Testis (tissue), 2 donors: ENCODE measurements at regions not wholly inside any gene's neighbourhood (a gene's known extent, or its start where the extent isn't known, plus 50 kb on each side); places are given as distances from the start of the nearest gene placed in this dataset.
"Not testable (repeated sequence)": the region's sequence is repeated elsewhere in the genome, so short reads cannot be mapped to it uniquely, and the experiment has no call there.

Experiments
- DNase-seq: peaks from one replicate; pipeline ENCODE4 v3.0.0-alpha.2; 2019
- H3K27ac ChIP-seq, 2 donors: fragments of 200-600 bp; sonication (generic); one replicate each; pipeline ENCODE4 v1.5.1; 2019
- H3K27me3 ChIP-seq: fragments of 200-600 bp; sonication (generic); one replicate; pipeline ENCODE4 v1.5.1; 2019
- H3K36me3 ChIP-seq: fragments of 200-600 bp; sonication (generic); one replicate; pipeline ENCODE4 v1.5.1; 2017; ENCODE audit warnings: low read depth; ENCODE audit errors: missing control alignments
- H3K4me1 ChIP-seq: fragments of 200-600 bp; sonication (generic); one replicate; pipeline ENCODE4 v1.5.1; 2019
- H3K4me3 ChIP-seq, 2 donors: fragments of 200-600 bp; sonication (generic); one replicate each; pipeline ENCODE4 v1.5.1; 2017 to 2019
- H3K9me3 ChIP-seq: fragments of 200-600 bp; sonication (generic); one replicate; pipeline ENCODE4 v1.5.1; 2017
- CTCF ChIP-seq, 3 experiments: fragments of 450-650 bp in 2 of 3; fragments of 200-600 bp in 1 of 3; sonication (generic) in 1 of 3; IDR thresholded peaks; one replicate each; pipeline ENCODE4 v1.5.1; 2016 to 2019; ENCODE audit warnings: antibody characterized with exemption in 3 of 3, mild to moderate bottlenecking in 2 of 3, moderate library complexity in 1 of 3
- POLR2A ChIP-seq: fragments of 450-650 bp; IDR thresholded peaks from one replicate; pipeline ENCODE4 v1.6.1; 2017; ENCODE audit warnings: antibody characterized with exemption, mild to moderate bottlenecking, moderate library complexity
- WGBS, 2 donors: methylation state at CpG; one replicate each; pipeline ENCODE4 v1.1.5; 2018; 5-methylcytosine and 5-hydroxymethylcytosine counted together
- intact Hi-C: fragments of 100-400 bp; cut with DNase I; formaldehyde crosslinking; loops from one replicate; pipeline ENCODE4 v1.15.1; 2023; ENCODE audit warnings: low total_unique reads

- no peak for DNase-seq
- H3K27ac ChIP-seq: no peak overlapping the region
Observed at GRCh38 chr12:97984974-97985580, 522.5 kb downstream of the RMST start.

GRCh38 chr12:97985834-97986233 lies 523.2 kb downstream of the RMST start:
- intact Hi-C loops: no loop called here

More at GRCh38 chr12:97984974-97985580, 522.5 kb downstream of the RMST start:
- Histone ChIP-seq H3K36me3 (no peaks in the 10 kb centered on the region), H3K4me1 (no peaks in the 10 kb centered on the region), H3K9me3 (no peaks in the 10 kb centered on the region), H3K27me3 (no peaks in the 10 kb centered on the region), H3K4me3 (no peak overlapping the region)
- intact Hi-C loops: no loop called here
- TF ChIP-seq POLR2A (no peak), CTCF (IDR thresholded peaks at IDR 0.05) (no peak)
- WGBS, 2 donors: 75 to 76% methylated on average over 4 of the region's 4 CpGs

GRCh38 chr12:97988588-97988987 lies 526.0 kb downstream of the RMST start:
- H3K27ac ChIP-seq, intact Hi-C loops, DNase-seq, H3K36me3 ChIP-seq, H3K9me3 ChIP-seq, H3K4me3 ChIP-seq, H3K4me1 ChIP-seq, H3K27me3 ChIP-seq: not testable (repeated sequence)

More at GRCh38 chr12:97985834-97986233, 523.2 kb downstream of the RMST start:
- no peak overlapping the region for H3K27ac ChIP-seq
- no peak for DNase-seq
- WGBS, 2 donors: 89 to 93% methylated on average over 5 of the region's 5 CpGs
- H3K4me3 ChIP-seq: no peak overlapping the region
- no peaks in the 10 kb centered on the region for H3K36me3 ChIP-seq
- no peak for TF ChIP-seq CTCF (IDR thresholded peaks at IDR 0.05)
- H3K27me3 ChIP-seq: no peaks in the 10 kb centered on the region
- H3K4me1 ChIP-seq: no peaks in the 10 kb centered on the region
- no peaks in the 10 kb centered on the region for H3K9me3 ChIP-seq

- intact Hi-C loops: no loop called here
Observed at GRCh38 chr12:97989366-97989940, 525.9 kb upstream of the TMPO start.

More at GRCh38 chr12:97989366-97989940, 525.9 kb upstream of the TMPO start:
- TF ChIP-seq CTCF (IDR thresholded peaks at IDR 0.05) (no peak), POLR2A (no peak)
- H3K27me3 ChIP-seq: no peaks in the 10 kb centered on the region
- H3K4me1 ChIP-seq: no peaks in the 10 kb centered on the region
- no peak overlapping the region for H3K4me3 ChIP-seq
- no peak overlapping the region for H3K27ac ChIP-seq
- no peaks in the 10 kb centered on the region for H3K9me3 ChIP-seq
- no peak for DNase-seq
- H3K36me3 ChIP-seq: no peaks in the 10 kb centered on the region
